ENCODE measurements at regions not wholly inside any gene's neighbourhood (a gene's known extent, or its start where the extent isn't known, plus 50 kb on each side); places are given as distances from the start of the nearest gene placed in this dataset.

DNA sequence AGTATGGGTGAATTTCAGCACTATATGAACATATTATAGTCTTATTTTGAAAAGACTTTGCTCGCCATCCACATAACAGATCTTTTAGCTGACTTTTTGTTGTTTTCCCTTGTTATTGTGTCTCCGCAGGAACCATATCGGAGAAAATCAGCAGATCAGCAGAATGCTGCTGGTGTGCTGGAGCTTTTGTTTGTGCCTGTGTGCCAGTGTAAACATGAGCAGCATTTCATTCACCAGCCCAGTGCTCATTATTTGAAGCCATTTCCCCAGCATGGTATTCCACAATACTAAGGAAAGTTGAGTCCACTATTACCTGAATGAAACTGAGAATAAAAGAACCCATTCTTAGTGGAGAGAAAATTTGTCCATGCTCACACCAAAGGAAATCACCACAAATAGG is 261.8 kb upstream of the ARX start:
- no peak overlapping the region for H3K4me3 Mint-ChIP-seq (ENCODE audit: unreplicated experiment)
- TF ChIP-seq, protein P1, sequence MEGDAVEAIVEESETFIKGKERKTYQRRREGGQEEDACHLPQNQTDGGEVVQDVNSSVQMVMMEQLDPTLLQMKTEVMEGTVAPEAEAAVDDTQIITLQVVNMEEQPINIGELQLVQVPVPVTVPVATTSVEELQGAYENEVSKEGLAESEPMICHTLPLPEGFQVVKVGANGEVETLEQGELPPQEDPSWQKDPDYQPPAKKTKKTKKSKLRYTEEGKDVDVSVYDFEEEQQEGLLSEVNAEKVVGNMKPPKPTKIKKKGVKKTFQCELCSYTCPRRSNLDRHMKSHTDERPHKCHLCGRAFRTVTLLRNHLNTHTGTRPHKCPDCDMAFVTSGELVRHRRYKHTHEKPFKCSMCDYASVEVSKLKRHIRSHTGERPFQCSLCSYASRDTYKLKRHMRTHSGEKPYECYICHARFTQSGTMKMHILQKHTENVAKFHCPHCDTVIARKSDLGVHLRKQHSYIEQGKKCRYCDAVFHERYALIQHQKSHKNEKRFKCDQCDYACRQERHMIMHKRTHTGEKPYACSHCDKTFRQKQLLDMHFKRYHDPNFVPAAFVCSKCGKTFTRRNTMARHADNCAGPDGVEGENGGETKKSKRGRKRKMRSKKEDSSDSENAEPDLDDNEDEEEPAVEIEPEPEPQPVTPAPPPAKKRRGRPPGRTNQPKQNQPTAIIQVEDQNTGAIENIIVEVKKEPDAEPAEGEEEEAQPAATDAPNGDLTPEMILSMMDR (IDR thresholded peaks at IDR 0.05), result no peak
- H3K27ac Mint-ChIP-seq (ENCODE audit: unreplicated experiment), result no peak overlapping the region
- H3K36me3 Mint-ChIP-seq (ENCODE audit: unreplicated experiment), result no peaks in the 10 kb centered on the region
- H3K9me3 Mint-ChIP-seq (ENCODE audit: unreplicated experiment), result no peaks in the 10 kb centered on the region
- no peaks in the 10 kb centered on the region for H3K4me1 Mint-ChIP-seq (ENCODE audit: unreplicated experiment)
- H3K27me3 Mint-ChIP-seq (ENCODE audit: unreplicated experiment), result no peaks in the 10 kb centered on the region
- DNase-seq (ENCODE audit: extremely low spot score, unreplicated experiment), result no peak

DNA sequence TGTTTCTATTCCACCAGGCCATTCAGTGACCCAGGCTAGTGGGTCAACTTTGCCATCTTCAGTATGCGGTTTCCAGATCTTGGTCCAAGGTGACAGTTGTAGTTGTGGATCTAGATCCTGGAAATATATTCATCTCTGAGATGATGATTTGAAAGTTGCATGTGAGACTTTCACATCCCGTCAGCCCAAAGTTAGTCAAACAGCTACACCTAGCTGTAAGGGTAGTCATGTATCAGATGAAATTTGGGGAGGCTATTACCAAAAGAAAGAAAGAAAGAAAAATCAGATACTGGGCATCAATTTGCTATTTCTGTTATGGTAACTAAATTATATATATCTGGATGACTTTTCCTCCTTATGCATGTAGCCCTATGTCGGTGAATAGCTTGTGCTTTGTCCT is 259.4 kb upstream of the ARX start:
- Mint-ChIP-seq H3K27ac (ENCODE audit: unreplicated experiment) (no peak overlapping the region), H3K36me3 (ENCODE audit: unreplicated experiment) (no peaks in the 10 kb centered on the region), H3K4me1 (ENCODE audit: unreplicated experiment) (no peaks in the 10 kb centered on the region), H3K9me3 (ENCODE audit: unreplicated experiment) (no peaks in the 10 kb centered on the region), H3K4me3 (ENCODE audit: unreplicated experiment) (no peak overlapping the region), H3K27me3 (ENCODE audit: unreplicated experiment) (no peaks in the 10 kb centered on the region)
- DNase-seq (ENCODE audit: extremely low spot score, unreplicated experiment), result no peak
- TF ChIP-seq, protein P1 (IDR thresholded peaks at IDR 0.05), result no peak

DNA sequence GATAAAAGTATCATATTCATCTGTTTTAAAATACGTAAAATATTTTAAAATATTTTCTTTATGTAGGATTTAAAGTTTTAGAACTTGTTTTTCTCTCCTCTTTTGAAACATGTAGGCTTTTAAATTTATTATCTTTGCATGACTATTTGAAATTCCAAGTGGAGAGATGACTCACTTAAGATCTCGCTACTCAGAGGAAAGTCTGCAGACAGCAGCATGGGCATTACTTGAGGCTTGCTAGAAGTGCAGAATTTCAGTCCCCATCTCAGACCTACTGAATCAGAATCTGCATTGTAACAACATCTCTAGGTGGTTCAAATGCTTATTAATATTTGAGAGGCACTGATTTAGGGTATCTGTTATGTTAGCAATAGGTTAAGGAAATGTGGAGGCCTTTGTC is 225.7 kb upstream of the ARX start:
- H3K36me3 Mint-ChIP-seq (ENCODE audit: unreplicated experiment), result no peaks in the 10 kb centered on the region
- no peak overlapping the region for H3K4me3 Mint-ChIP-seq (ENCODE audit: unreplicated experiment)
- H3K9me3 Mint-ChIP-seq (ENCODE audit: unreplicated experiment), result no peaks in the 10 kb centered on the region
- H3K27me3 Mint-ChIP-seq (ENCODE audit: unreplicated experiment), result no peaks in the 10 kb centered on the region
- no peaks in the 10 kb centered on the region for H3K4me1 Mint-ChIP-seq (ENCODE audit: unreplicated experiment)
- no peak for DNase-seq (ENCODE audit: extremely low spot score, unreplicated experiment)
- TF ChIP-seq, protein P1 (IDR thresholded peaks at IDR 0.05), result no peak
- H3K27ac Mint-ChIP-seq (ENCODE audit: unreplicated experiment), result no peak overlapping the region

DNA sequence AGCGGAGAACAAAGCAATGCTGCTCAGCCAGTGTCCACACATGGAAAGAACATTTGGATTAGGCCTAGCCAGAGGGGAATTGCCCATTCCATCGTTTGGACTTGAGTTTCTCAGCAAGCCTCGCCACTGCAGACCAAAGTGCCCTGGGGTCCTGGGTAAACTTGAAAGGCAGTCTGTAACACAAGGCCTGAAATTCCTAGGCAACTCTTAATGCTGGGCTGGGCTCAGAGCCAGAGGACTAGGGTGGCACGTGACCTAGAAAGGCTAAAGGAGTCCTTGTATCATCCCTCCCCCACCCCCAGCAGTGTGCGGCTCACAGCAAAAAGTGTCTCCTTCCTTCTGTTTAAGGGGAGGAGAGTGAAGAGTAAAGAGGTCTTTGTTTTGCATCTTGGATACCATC is 210.4 kb upstream of the ARX start:
- Mint-ChIP-seq H3K4me3 (ENCODE audit: unreplicated experiment) (no peak overlapping the region), H3K4me1 (ENCODE audit: unreplicated experiment) (no peaks in the 10 kb centered on the region), H3K27me3 (ENCODE audit: unreplicated experiment) (no peaks in the 10 kb centered on the region), H3K9me3 (ENCODE audit: unreplicated experiment) (peaks cover 8% of the 10 kb centered on the region), H3K36me3 (ENCODE audit: unreplicated experiment) (no peaks in the 10 kb centered on the region), H3K27ac (ENCODE audit: unreplicated experiment) (no peak overlapping the region)
- TF ChIP-seq, protein P1 (IDR thresholded peaks at IDR 0.05), result no peak
- DNase-seq (ENCODE audit: extremely low spot score, unreplicated experiment), result no peak

DNA sequence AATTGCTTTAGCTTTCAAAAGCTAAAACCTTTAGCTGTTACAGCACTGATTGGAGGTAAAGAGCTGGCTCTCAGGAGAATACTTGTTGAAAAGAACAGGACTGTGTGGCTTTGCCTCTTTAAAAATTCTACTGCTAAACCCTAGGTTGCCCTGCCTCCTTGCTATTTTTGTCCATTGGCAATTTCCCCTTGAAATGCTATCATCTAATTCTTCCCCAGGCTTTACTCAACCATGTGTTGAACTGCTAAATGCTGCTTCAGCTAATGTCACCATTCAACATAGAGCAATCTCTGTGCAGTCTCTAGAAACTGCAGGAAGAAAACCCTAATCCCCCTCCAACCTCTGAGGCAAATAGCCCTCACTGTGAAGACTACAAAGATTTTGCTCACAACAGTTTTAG is 203.7 kb upstream of the ARX start:
- TF ChIP-seq, protein P1 (IDR thresholded peaks at IDR 0.05), result no peak
- no peaks in the 10 kb centered on the region for H3K27me3 Mint-ChIP-seq (ENCODE audit: unreplicated experiment)
- H3K4me3 Mint-ChIP-seq (ENCODE audit: unreplicated experiment), result no peak overlapping the region
- H3K4me1 Mint-ChIP-seq (ENCODE audit: unreplicated experiment), result no peaks in the 10 kb centered on the region
- H3K9me3 Mint-ChIP-seq (ENCODE audit: unreplicated experiment), result no peaks in the 10 kb centered on the region
- DNase-seq (ENCODE audit: extremely low spot score, unreplicated experiment), result no peak
- H3K27ac Mint-ChIP-seq (ENCODE audit: unreplicated experiment), result no peak overlapping the region
- H3K36me3 Mint-ChIP-seq (ENCODE audit: unreplicated experiment), result no peaks in the 10 kb centered on the region

All from osteocyte (in vitro differentiated cells).